ENCODE measurements at regions not wholly inside any gene's neighbourhood (a gene's known extent, or its start where the extent isn't known, plus 50 kb on each side); places are given as distances from the start of the nearest gene placed in this dataset.
"Not testable (repeated sequence)": the region's sequence is repeated elsewhere in the genome, so short reads cannot be mapped to it uniquely, and the experiment has no call there.

DNA sequence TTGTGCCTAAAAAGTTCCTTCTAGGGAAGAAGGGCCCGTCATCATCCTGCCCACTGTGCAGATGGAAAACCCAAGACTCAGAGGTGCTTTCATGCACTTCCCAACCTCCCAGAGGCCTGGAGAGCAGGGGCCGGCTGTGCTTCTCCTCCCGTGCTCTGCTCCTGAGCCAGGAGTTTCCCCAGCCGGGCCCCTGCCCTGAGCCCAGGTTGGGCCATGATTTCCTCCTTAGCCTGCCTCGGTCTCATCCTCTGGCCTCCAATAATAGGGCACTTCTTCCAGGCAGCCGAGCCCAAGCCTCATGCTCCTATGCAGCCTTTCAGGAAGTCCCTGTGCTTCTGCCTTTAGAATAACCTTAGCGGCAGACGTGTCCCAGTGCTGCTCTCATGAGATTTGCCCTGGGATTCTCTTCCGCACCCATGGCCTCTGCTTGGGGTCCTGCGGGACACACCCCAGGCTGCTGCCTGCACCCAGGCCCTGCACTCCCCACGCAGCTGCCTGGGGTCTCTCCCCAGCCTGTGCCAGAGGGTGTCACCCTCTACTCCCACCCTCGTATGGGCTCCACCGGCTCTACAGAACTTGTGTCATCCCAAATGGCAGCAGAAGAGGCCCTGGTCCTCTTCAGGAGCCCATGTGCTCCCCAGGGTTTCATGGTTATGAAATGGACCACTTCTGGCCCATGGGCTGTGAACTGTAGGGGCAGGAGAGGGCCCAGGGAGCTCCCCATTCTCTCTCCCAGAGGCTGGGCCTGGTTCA lies 359.3 kb downstream of the ADGRD1 start:
- DNase-seq (ENCODE audit: low spot score) = no peak

DNA sequence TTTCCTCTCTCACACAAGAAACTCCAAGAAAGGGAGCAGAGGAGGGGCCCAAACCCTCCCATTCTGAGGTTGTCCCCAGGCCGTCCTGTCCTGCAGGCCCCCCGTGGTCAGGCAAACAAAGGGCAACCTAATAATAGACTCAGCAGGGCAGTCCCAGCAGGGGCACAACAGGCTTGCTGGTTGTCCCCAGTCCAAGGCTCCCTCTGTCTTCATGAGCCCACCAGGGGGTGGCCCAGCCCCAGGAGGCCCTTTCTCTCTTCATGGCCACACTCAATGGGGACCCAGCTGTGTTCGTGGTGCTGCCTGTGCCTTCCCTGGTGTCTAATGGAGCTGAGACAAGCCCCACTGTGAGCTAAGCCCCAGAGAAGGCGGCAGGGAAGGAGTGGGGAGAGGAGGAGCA lies 359.9 kb downstream of the ADGRD1 start:
- no peak for DNase-seq (ENCODE audit: low spot score)

DNA sequence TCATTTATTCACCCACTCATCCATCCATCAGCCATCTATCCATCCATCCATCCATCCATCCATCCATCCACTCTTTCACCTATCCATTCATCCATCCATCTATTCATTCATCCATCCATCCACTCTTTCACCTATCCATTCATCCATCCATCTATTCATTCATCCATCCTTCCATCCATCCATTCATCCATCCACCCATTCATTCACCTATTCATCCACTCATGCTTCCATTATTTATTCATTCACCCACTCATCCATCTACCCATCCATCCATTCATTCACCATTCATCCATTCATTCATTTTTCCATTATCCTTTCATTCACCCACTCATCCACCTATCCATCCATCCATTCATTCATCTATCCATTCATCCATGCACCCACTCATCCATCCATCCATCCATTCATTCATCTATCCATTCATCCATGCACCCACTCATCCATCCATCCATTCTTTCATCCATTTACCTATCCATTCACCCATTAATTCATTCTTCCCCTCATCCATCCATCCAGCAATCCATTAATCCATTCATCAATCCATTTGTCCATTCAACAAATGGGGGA lies 360.9 kb downstream of the ADGRD1 start:
- DNase-seq (ENCODE audit: low spot score) = no peak

DNA sequence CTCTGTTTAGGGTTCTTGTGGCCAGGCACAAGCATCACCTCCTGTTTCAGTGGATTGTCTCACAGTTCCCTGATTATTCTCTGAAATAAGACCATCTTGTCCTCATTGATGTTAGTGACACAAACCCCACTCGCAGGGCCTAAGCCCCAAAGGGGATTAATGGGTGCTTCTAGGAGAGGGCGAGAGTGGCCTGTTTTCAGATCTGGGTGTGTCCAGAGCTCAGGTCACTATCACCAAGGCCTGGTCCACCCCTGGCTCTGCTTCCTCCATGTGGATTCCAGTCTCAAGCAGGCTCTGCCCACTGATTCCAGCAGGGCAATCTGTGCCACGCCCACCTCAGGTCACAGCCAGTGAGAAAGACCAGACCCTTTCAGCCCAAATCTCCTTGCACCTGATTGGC lies 361.9 kb downstream of the ADGRD1 start:
- no peak for DNase-seq (ENCODE audit: low spot score)

DNA sequence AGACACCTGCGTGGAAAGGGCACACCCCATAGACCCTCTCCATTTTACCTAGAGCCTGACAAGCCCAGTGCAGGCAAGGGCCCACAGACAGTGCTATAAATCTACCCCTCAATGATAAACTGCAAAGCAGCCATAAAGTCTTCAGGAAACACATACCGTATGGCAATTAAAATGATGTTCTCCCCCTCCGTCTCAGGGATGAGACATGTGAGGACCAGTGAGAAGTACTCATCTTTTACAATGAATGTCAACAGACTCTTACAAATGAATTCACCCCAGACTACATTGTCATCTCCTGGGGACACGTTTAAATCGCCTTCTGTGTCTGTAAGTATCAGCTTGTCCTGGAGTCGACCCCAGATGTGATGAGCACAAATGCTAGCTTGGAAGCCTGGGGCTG lies 362.7 kb downstream of the ADGRD1 start:
- no peak for DNase-seq (ENCODE audit: low spot score)

DNA sequence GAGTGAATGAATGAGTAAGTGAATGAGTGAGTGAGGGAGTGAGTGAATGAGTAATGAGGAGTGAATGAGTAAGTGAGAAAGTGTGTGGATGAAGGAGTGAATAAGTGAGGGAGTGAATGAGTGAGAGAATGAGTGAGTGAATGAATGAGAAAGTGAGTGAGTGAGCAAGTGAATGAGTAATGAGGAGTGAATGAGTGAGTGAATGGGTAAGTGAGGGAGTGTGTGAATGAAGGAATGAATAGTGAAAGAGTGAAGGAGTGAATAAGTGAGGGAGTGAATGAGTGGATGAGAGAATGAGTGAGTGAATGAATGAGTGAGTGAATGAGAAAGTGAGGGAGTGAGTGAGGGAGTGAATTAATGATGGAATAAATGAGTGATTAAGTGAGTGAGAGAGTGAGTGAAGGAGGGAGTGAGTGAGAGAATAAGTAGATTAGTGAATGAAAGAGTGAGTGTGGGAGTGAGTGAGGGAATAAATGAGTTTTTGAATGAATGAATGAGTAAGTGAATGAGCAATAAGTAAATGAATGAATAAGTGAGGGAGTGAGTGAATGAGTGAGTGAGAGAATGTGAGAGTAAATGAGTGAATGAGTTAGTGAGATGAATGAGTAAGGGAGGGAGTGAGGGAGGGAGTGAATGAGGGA lies 364.5 kb downstream of the ADGRD1 start:
- no peak for DNase-seq (ENCODE audit: low spot score)

DNA sequence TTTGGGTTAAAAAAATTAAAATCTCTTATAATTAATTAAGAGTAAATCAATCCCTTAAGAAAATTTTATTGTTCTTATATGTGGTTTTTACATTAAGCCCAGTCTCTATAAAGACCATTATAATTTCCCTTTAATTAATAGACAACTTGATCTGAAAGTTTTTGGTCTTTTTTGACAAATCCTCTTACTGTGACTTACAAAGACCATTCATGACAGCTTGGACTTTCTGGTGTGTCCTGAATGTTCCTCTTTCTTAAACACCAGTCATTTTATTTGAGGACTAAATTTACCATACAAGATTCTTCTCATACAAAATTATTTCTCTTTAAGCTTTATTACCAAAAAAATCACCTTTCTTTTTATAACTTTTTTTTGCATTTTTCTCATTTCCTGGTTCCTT lies 368.3 kb downstream of the ADGRD1 start:
- DNase-seq (ENCODE audit: low spot score) = no peak

DNA sequence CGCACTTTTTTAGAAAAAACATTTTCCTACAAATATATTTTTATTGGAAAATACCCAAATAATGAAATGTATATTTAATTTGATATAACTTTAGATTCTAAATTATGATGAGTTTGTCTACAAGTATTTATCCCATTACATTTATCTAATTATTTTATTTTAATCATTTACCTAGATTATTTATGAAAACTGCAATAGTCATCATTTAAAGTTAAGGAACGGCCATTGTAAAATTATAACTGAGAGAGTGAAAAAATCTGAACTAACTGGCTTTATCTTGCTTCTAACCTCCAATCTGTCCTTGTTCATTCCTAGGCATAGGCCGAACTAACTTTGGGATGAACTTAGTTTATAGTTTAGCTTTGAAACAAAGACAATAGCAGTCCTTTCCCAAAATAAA lies 368.8 kb downstream of the ADGRD1 start:
- not testable (repeated sequence) for DNase-seq (ENCODE audit: low spot score)

DNA sequence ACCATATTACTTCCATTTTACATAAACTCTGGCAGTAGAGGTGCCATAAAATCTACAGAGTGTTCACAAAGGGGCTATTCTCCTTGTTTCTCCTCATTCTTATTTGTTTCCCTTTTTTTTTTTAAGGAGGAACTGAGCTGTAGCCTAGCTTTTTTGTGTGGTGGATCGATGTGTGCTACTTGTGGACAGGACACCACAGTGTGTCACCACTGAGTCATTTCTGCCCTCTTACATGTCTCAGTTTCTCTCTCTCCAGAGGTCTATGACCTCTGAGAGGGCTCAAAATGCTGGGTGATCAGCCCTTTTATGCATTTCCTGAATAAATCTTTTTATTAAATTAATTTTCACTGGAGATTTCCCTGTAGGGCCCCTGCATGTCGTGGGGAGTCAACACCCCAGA lies 370.2 kb downstream of the ADGRD1 start:
- no peak for DNase-seq (ENCODE audit: low spot score)

DNA sequence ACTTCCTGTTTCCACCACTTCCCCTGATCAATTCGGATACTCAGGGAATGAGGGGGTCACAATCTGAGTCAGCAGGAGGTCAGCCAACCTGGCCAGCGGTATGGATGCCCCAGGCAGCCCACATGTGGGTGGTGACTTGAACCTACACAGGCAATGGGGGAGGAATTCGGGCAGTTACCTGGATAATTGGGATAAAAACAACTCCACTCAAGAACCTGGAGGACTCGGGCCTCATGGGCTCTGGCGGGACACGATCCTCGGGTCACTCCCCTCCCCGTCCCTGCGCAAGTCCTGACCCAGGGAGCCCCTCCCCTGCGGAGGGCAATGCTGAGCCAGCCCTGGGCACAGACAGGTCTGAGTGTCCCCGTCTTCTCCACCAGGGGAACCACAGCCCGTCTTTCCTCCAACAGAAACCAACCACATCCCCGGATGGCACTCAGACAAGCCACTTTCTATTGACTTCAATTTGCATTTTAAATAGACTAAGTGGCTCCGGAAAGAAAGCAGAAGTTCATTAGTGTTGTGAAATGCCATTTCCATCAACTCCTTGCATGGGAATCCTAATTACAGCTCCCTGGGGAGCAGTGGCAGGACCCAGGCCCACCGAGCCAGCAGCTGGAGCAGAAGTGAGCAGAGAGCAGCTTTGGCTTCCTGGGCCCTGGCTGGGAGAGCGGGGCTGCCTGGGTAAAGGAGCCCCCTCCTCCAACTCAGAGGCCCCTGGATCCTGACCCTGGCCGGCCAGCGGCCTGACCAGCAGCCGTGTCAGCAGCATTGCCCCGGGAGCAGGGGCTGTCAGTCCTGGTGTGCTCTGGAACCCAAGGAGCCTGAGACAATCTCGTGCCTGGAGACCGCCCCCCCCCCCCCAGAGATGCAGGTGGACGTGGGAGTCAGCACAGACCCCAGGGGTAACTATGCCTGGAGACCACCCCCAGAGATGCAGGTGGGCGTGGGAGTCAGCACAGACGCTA lies 374.1 kb downstream of the ADGRD1 start:
- DNase-seq (ENCODE audit: low spot score) = no peak

DNA sequence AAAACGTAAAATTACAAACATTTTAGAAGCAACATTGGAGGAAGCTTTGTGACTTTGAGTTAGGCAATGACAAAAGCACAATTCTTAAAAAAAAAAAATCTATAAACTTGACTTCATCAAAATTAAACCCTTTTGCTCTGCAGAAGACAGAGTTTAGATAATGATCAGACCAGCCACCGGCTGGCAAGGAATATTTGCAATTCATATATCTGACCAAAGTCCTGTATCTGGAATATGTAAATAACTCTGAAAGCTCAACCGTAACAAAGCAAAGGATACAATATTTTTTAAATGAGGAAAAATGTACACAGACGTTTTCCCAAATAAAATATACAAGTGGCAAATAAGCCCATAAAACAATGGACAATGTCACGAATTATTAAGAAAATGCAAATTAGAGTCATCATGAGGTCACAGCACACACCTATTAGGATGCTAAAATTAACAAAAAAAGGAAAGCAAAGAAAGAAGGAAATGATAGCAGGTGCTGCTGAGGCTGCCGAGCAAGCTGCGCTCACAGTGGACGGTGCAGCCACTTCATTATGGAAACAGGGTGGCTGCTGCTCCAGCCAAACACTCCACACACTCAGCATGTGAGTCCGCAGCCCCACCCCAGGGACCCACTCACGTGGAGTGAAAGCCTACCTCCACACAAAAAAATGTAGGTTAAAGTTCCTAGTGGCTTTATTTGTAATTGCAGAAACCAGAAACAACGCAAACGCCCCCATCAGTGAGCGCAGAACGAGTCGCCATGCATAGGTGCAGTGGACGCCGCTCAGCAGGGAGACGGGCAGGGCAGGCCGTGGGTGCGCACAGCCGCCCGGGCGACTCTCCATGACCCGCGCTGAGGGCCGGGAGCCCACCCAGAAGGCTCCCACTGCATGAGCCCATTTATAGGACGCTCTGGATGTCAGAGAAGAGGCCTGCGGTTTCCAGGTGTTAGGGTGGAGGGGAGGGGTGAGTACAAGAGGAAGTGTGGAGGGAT lies 375.4 kb downstream of the ADGRD1 start:
- DNase-seq (ENCODE audit: low spot score) = not testable (repeated sequence)

DNA sequence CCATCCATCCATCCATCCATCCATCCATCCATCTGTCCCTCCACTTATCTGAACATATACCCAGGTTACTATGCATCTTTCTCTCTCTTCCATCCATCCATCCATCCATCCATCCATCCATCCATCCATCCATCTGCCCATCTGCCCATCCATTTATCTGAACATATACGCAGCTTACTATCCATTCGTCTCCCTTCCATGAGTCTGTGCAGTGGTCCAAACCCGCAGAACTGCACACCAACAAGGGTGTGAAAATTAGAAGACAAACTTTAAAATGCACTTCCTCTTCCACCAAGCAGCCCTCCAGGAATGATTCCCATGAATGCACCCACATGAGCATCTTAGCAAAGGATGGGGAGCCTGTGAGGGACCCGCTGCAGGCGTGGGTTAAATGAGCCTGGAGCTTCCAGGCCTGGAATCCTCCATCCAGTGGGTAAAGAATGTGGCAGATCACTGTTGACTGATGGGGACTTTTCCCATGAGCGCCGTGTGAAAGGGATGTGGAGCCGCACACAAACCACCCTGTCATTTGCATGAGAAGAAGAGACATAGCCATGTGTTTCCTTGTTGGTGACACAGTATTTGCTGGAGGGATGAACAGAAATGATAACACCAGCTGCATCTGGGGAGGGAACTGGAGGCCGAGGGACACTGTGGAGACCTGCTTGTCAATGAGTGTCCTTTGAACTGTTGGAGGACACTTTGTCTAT lies 376.6 kb downstream of the ADGRD1 start:
- no peak for DNase-seq (ENCODE audit: low spot score)

DNA sequence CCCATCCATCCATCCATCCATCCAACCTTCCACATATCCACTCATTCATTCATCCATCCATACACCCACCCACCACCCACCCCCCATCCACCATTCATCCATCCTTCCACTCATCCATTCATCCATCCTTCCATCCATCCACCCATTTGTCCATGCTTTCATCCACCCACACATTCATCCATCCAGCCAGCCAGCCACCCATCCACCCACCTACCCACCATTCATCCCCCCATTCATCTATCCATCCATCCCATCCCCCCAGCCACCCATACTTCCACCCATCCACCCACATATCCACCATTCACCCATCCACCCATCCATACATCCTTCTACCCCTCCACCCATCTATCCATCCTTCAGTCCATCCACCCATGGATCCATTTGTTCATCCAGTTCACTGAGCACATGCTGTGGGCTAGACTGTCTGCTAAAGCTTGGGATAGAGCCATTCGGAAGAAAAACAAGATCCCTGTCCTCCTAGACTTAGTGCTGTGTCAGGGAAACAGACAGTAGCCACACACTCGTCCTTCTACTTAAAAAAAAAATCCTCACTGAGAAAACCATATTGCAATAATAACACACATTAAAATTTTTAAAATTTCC lies 377.5 kb downstream of the ADGRD1 start:
- DNase-seq (ENCODE audit: low spot score) = no peak

DNA sequence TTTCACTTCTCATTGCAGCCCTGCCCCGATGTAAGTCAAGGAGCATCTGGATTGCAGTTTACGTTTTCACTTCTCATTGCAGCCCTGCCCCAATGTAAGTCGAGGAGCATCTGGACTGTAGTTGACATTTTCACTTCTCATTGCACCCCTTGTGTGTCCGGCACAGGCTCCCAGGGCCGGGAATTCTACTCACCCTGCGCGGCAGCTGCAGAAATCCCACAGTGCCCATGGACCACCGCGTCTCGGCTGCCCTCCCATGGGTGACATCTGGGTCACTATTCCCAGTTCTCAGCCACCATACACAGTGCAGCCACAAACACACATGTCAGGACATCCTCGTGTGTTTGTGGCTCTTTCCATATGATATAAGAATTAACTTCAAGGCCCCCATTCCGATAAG lies 378.5 kb downstream of the ADGRD1 start:
- DNase-seq (ENCODE audit: low spot score) = no peak

DNA sequence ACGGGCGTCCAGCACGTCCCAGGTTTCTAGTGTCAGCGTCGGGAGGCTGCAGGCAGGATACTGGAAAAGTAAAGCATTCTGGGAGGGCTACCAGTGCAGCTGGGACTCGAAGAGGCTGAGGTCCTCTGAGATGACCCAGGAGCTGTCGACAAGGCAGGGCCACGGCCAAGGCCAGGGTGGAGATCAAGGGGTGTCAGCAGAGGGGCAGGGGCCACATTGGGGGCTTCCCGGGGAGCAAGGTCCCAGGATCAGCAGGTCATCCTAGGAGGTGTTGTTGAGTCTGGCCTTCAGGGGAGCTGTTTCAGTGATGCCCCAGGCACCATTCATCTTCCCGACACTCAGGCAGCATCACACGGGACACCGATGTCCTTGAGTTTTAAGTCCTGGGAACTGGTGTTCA lies 377.8 kb upstream of the SFSWAP start:
- DNase-seq (ENCODE audit: low spot score) = no peak

DNA sequence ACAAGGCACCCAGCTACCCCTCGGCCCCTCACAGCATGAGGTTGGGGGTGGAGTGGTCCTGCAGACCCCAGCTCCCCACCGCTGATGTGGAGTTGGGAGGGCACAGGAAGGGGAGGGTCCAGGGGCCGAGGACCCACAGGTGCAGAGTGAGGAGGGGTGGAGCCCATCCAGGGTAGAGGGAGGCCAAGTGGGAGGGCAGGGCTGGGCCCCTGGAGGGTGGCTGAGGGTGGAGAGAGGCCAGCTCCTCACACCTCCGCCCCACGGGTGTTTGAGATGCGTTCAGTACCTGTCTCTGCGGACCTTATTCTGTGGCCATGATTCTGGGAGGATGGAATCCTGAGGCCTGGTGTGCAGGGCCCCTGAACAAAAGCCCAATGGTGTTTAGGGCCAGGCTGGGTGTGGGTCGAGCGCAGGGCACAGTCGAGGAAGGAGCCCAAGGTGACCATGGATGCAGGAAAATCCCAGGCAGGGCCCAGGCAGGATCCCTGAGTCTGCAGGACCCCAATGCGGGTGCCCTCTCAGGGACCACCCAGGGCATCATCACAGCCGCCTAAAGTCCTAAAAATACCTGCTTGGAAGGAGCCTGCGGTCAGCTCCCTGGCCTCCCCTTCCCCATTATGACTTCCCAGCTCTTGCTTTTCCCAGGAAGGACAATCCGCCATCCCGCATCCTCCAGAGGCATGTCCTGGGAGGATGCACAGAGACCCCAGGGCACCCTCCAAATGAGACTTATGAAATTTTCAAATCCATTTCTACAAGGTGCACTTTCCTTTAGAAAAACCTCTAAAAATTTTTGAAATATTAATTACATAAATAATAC lies 377.1 kb upstream of the SFSWAP start:
- DNase-seq (ENCODE audit: low spot score) = no peak

DNA sequence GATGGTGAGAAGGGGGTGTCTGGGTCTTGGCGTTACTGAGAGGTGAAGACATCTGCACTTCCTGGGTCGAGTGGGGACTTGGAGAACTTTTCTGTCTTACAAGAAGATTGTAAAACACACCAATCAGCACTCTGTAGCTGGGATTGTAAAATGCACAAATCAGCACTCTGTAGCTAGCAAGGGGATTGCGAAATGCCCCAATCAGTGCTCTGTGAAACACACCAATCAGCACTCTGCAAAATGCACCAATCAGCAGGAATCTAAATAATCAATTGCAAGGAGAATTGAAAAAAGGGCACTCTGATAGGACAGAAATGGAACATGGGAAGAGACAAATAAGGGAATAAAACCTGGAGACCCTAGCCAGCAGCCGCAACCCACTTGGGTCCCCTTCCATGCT lies 376.1 kb upstream of the SFSWAP start:
- no peak for DNase-seq (ENCODE audit: low spot score)

DNA sequence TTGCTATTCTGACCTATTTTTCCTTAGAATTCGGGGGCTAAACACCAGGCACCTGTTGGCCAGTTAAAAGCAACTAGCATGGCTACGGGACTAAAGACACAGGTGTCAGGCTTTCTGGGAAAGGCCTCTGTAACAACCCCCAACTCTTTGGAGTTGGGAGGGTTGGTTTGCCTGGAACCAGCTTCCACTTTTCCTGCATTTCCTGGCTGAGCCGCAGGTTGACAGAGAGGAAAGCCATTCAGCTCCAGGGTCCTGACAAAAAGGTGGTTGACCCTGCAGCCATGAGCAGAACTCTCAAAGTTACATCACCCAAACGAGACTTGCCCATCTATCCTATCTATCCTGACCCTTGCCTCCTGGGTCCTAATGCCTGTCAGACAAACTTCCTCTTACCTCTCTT lies 375.4 kb upstream of the SFSWAP start:
- DNase-seq (ENCODE audit: low spot score) = no peak

DNA sequence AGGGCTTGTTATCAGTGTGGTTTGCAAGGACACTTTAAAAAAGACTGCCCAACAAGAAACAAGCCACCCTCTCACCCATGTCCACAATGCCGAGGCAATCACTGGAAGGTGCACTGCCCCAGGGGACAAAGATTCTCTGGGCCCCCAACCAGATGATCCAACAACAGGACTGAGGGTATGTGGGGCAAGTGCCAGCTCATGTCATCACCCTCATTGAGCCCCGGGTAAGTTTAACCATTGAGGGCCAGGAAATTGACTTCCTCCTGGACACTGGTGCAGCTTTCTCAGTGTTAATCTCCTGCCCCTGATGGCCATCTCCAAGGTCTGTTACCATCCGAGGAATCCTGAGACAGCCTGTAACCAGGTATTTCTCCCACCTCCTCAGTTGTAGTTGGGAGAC lies 373.0 kb upstream of the SFSWAP start:
- not testable (repeated sequence) for DNase-seq (ENCODE audit: low spot score)

All from CD4-positive, alpha-beta T cell treated with Interleukin-2 at 100 ng/mL for 4 hours (primary cell).